ENCODE measurements at regions not wholly inside any gene's neighbourhood (a gene's known extent, or its start where the extent isn't known, plus 50 kb on each side); places are given as distances from the start of the nearest gene placed in this dataset.

- TF ChIP-seq CTCF (IDR thresholded peaks at IDR 0.05) (no peak), POLR2A (IDR thresholded peaks at IDR 0.05; ENCODE audit: low read length) (no peak), SMC3 (IDR thresholded peaks at IDR 0.05) (no peak), CHD2 (IDR thresholded peaks at IDR 0.05; ENCODE audit: low read length, partially characterized antibody) (no peak), PBX3 (IDR thresholded peaks at IDR 0.05) (no peak), JUNB (IDR thresholded peaks at IDR 0.05) (no peak), RNF2 (IDR thresholded peaks at IDR 0.05; ENCODE audit: borderline replicate concordance, low read depth) (no peak), ZNF302 (CRISPR knock-in tag; IDR thresholded peaks at IDR 0.05) (no peak), KDM1A (IDR thresholded peaks at IDR 0.05; ENCODE audit: low read depth) (no peak)
Observed at GRCh38 chr10:107264742-107265141, 100.2 kb upstream of the SORCS1 start.
